ENCODE measurements at regions not wholly inside any gene's neighbourhood (a gene's known extent, or its start where the extent isn't known, plus 50 kb on each side); places are given as distances from the start of the nearest gene placed in this dataset.

DNA sequence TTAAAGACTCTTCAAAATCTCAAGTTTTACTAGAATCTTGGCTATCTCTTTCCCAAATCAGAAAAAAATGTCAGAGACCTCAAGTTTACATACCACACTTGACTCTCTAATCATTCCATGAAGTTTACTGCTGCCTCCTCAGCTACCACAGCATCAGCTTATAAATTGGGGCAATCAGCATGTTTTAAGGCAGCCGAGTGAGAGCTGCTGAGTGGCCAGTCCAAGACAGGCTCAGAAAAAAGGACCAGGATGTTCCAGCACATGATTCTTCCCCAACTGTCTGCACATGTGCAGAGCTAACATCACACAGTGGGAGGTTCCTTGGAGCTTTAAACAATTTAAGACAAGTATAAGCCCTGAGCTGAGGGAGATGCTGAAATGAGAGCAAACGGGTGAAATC is 140.6 kb upstream of the NUDT7 start:
- TF ChIP-seq, protein P1, sequence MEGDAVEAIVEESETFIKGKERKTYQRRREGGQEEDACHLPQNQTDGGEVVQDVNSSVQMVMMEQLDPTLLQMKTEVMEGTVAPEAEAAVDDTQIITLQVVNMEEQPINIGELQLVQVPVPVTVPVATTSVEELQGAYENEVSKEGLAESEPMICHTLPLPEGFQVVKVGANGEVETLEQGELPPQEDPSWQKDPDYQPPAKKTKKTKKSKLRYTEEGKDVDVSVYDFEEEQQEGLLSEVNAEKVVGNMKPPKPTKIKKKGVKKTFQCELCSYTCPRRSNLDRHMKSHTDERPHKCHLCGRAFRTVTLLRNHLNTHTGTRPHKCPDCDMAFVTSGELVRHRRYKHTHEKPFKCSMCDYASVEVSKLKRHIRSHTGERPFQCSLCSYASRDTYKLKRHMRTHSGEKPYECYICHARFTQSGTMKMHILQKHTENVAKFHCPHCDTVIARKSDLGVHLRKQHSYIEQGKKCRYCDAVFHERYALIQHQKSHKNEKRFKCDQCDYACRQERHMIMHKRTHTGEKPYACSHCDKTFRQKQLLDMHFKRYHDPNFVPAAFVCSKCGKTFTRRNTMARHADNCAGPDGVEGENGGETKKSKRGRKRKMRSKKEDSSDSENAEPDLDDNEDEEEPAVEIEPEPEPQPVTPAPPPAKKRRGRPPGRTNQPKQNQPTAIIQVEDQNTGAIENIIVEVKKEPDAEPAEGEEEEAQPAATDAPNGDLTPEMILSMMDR (IDR thresholded peaks at IDR 0.05), result no peak
- no peak for TF ChIP-seq POLR2A (IDR thresholded peaks at IDR 0.05)
